T-cell (primary cell): ENCODE measurements at regions not wholly inside any gene's neighbourhood (a gene's known extent, or its start where the extent isn't known, plus 50 kb on each side); places are given as distances from the start of the nearest gene placed in this dataset.

Experiments
- ATAC-seq, 4 experiments: fragments of 200-7000 bp in 3 of 4; fragments of 150-1000 bp in 1 of 4; cut with Tn5 transposase; replicated peaks in 1 of 4; 1 replicate in 3 of 4; 2 replicates in 1 of 4; pipeline ENCODE4 v1.10.0; 2021; ENCODE audit warnings: moderate library complexity in 3 of 4, mild to moderate bottlenecking in 2 of 4, moderate number of reproducible peaks in 1 of 4
- CTCF ChIA-PET, 2 donors: fragments of 300-600 bp; sonication (Branson Sonifier 250); formaldehyde crosslinking; loops; one replicate each; lab custom pipeline; 2022; ENCODE audit warnings: antibody characterized with exemption in 2 of 2; lab: Charles Lee
- POLR2A ChIA-PET, 2 donors: fragments of 300-600 bp; sonication (Branson Sonifier 250); formaldehyde crosslinking; loops; one replicate each; lab custom pipeline; 2022; ENCODE audit warnings: antibody characterized with exemption in 2 of 2; lab: Charles Lee
- DNase-seq, 35 experiments: peaks; one replicate each; pipeline versions ENCODE4 v3.0.0 to v3.0.0-alpha.2; 2013 to 2023
- H3K27ac ChIP-seq: one replicate; pipeline ENCODE4 v1.5.1; 2013; ENCODE audit warnings: low read length
- H3K27me3 ChIP-seq, 2 experiments: replicated peaks in 1 of 2; 1 replicate in 1 of 2; 2 replicates in 1 of 2; pipeline versions ENCODE4 v1.6.1 to v1.7.0; 2013; ENCODE audit warnings: low read length in 1 of 2, mixed read lengths in 1 of 2; ENCODE audit not compliant: control insufficient read depth in 2 of 2, insufficient read depth in 2 of 2; ENCODE audit errors: extremely low read depth in 1 of 2
- H3K36me3 ChIP-seq, 2 donors: 1 replicate in 1 of 2; 2 replicates in 1 of 2; pipeline versions ENCODE4 v1.6.1 to v1.7.0; 2013; ENCODE audit warnings: low read length in 1 of 2; ENCODE audit not compliant: control insufficient read depth in 2 of 2, insufficient read depth in 1 of 2; ENCODE audit errors: extremely low read depth in 1 of 2
- H3K4me1 ChIP-seq, 2 experiments: 1 replicate in 1 of 2; 2 replicates in 1 of 2; pipeline versions ENCODE4 v1.6.1 to v1.7.0; 2013; ENCODE audit warnings: low read length in 2 of 2, mixed read lengths in 1 of 2; ENCODE audit not compliant: insufficient read depth in 2 of 2, control insufficient read depth in 1 of 2; ENCODE audit errors: extremely low read depth in 1 of 2
- H3K4me3 ChIP-seq, 2 donors: 1 replicate in 1 of 2; 2 replicates in 1 of 2; pipeline versions ENCODE4 v1.5.1 to v1.7.0; 2013; ENCODE audit warnings: mild to moderate bottlenecking in 2 of 2, low read length in 1 of 2, moderate library complexity in 1 of 2; ENCODE audit not compliant: control insufficient read depth in 1 of 2; ENCODE audit errors: extremely low read depth in 1 of 2
- H3K9me3 ChIP-seq: 2 replicates; pipeline ENCODE4 v1.7.0; 2013
- H3K27ac Mint-ChIP-seq, 2 donors: one replicate each; pipeline ENCODE4 v1.8.0; 2020 to 2021; ENCODE audit warnings: mild to moderate bottlenecking in 2 of 2, mixed read lengths in 2 of 2
- H3K27me3 Mint-ChIP-seq, 2 donors: one replicate each; pipeline ENCODE4 v1.8.0; 2021 to 2022; ENCODE audit warnings: mixed read lengths in 2 of 2
- H3K36me3 Mint-ChIP-seq: one replicate; pipeline ENCODE4 v1.8.0; 2021; ENCODE audit warnings: mixed read lengths
- H3K4me1 Mint-ChIP-seq, 3 donors: one replicate each; pipeline ENCODE4 v1.8.0; 2020 to 2022; ENCODE audit warnings: mixed read lengths in 3 of 3, mild to moderate bottlenecking in 1 of 3
- H3K4me3 Mint-ChIP-seq, 3 donors: one replicate each; pipeline ENCODE4 v1.8.0; 2020 to 2022; ENCODE audit warnings: mild to moderate bottlenecking in 3 of 3, mixed read lengths in 3 of 3, moderate library complexity in 3 of 3
- H3K9me3 Mint-ChIP-seq, 3 donors: one replicate each; pipeline ENCODE4 v1.8.0; 2020 to 2022; ENCODE audit warnings: mixed read lengths in 3 of 3
- WGBS: methylation state at CpG from one replicate; pipeline ENCODE4 v1.1.5; 2013; ENCODE audit warnings: missing lambda C conversion rate; ENCODE audit not compliant: insufficient coverage; 5-methylcytosine and 5-hydroxymethylcytosine counted together

DNA sequence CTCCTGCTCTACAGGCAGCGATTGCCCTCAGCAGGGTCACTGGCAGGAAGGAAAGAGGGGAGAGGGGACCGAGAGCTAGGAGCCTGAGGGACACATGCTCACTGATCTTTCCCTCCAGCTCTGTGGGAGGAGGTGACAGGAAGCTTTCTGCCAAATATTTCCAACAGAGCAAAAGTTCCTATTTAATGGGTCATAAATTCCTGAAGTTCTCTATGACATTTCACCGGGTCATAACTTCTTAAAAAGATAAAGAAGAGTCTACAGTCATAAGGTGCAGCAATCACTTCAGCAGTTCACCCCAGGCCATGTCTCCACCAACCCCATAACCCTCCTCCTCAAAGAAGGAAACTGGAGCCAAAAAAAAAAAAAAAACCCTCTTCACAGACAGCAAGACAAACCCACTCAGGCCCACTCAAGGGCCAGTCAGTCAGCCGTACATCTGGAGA, 481.1 kb downstream of the NR2F1-AS1 start:
- DNase-seq (no peak), ATAC-seq (no peak)
- Histone ChIP-seq H3K27ac (no peak overlapping the region), H3K4me3 (no peak overlapping the region), H3K36me3 (no peaks in the 10 kb centered on the region), H3K4me1 (no peaks in the 10 kb centered on the region), H3K27me3 (no peaks in the 10 kb centered on the region), H3K9me3 (no peaks in the 10 kb centered on the region)
- Mint-ChIP-seq H3K36me3 (no peaks in the 10 kb centered on the region), H3K27me3 (no peaks in the 10 kb centered on the region), H3K4me3 (no peak overlapping the region), H3K27ac (no peak overlapping the region), H3K9me3 (peaks cover 6 to 14% (median 7%) of the 10 kb centered on the region in 3 donors), H3K4me1 (no peaks in the 10 kb centered on the region)
- WGBS, result no CpG with 5 or more reads among the region's 4 CpGs
- POLR2A ChIA-PET, result no interaction called here
- CTCF ChIA-PET, result no interaction called here

GRCh38 chr5:93096561-93096960, 484.5 kb downstream of the NR2F1-AS1 start:
- Histone ChIP-seq H3K27ac (no peak overlapping the region), H3K27me3 (no peaks in the 10 kb centered on the region), H3K4me1 (no peaks in the 10 kb centered on the region), H3K4me3 (no peak overlapping the region), H3K36me3 (no peaks in the 10 kb centered on the region), H3K9me3 (no peaks in the 10 kb centered on the region)
- H3K27ac Mint-ChIP-seq, result no peak overlapping the region
- H3K4me1 Mint-ChIP-seq, result no peaks in the 10 kb centered on the region
- no CpG with 5 or more reads among the region's 1 CpG for WGBS
- H3K9me3 Mint-ChIP-seq, result peaks cover 5 to 7% (median 6%) of the 10 kb centered on the region in 3 donors
- no peaks in the 10 kb centered on the region for H3K27me3 Mint-ChIP-seq
- H3K36me3 Mint-ChIP-seq, result no peaks in the 10 kb centered on the region
- ATAC-seq, result no peak
- ChIA-PET CTCF (no interaction called here), POLR2A (no interaction called here)
- DNase-seq, result no peak
- no peak overlapping the region for H3K4me3 Mint-ChIP-seq

DNA sequence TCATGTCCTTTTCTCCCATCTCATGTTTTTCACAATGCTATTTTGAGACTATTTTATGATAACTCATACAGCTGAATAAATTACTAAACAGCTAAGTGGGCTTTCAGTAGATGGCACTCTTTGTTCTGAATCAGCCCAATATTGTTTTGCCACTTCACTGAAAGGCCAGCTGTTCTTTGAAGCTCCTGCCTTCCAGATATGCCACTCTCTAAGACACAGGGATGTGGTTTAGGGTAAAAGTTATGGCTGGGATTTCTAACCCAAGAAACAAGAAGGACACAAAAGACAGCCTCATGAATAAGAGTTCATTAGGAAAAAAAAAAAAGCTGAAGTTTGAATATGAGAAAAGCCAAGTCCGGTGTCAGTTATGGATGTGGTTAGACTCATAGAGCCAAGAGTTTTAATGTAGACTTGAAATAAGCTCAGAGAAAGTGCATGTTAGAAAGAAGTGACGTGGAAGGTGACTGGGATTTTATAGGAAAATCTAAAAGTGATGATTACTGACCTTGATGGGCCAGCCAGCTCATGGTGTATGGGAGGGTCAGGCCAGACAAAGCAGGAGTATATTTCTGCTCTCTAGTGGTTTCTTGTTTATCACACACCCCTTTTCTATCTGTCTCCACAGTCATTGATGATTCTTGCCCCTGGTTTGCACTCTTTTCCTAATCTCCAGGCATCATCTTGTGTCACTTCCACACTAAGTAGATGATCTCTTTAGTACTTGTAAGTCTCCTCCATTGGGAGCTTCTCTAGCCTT, 488.5 kb downstream of the NR2F1-AS1 start:
- Mint-ChIP-seq H3K9me3 (peaks cover 5 to 9% (median 8%) of the 10 kb centered on the region in 3 donors), H3K4me3 (no peak overlapping the region)

DNA sequence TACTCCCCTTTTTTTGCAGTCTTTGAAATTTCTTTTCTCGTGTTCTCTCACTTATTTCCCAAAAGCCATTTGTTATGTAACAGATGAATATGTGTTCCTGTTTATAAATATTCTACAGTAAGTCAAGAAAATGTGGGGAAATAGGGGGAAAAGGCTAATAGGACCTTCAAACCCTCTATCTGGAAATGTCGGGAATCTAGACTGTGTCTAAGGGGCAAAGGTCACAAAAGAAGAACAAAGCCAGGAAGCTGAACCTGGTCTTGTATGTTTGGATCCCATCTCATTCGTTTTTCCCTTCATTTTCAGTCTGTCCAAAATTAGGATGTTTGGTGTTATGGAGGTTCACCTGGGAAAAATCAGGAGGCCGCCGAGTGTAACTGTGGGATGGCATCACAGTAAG, 490.3 kb downstream of the NR2F1-AS1 start:
- Histone ChIP-seq H3K4me1 (no peaks in the 10 kb centered on the region), H3K27ac (no peak overlapping the region), H3K9me3 (no peaks in the 10 kb centered on the region), H3K27me3 (no peaks in the 10 kb centered on the region), H3K36me3 (no peaks in the 10 kb centered on the region), H3K4me3 (no peak overlapping the region)
- H3K36me3 Mint-ChIP-seq, result no peaks in the 10 kb centered on the region
- ChIA-PET POLR2A (no interaction called here), CTCF (no interaction called here)
- WGBS, result no CpG with 5 or more reads among the region's 5 CpGs
- DNase-seq (no peak), ATAC-seq (no peak)
- H3K4me1 Mint-ChIP-seq, result no peaks in the 10 kb centered on the region
- peaks cover 0 to 6% (median 3%) of the 10 kb centered on the region in 3 donors for H3K9me3 Mint-ChIP-seq
- no peak overlapping the region for H3K4me3 Mint-ChIP-seq
- H3K27me3 Mint-ChIP-seq, result no peaks in the 10 kb centered on the region
- H3K27ac Mint-ChIP-seq, result no peak overlapping the region

More for the DNA sequence above, 488.5 kb downstream of the NR2F1-AS1 start:
- H3K36me3 ChIP-seq, result no peaks in the 10 kb centered on the region
- H3K27me3 ChIP-seq, result no peaks in the 10 kb centered on the region
- Mint-ChIP-seq H3K27ac (no peak overlapping the region), H3K27me3 (no peaks in the 10 kb centered on the region), H3K36me3 (no peaks in the 10 kb centered on the region), H3K4me1 (no peaks in the 10 kb centered on the region)
- no peaks in the 10 kb centered on the region for H3K4me1 ChIP-seq
- H3K27ac ChIP-seq, result no peak overlapping the region
- no peak for DNase-seq
- ATAC-seq, result no peak
- no peak overlapping the region for H3K4me3 ChIP-seq
- H3K9me3 ChIP-seq, result no peaks in the 10 kb centered on the region
- 54% methylated on average over 2 of the region's 2 CpGs for WGBS
- ChIA-PET POLR2A (interaction anchor here in 1 of 2 donors (0.6 kb wide), 1 partner anchor 9 kb away, joined by 3 read pairs; no protein-coding TSS in a partner anchor), CTCF (interaction anchor here in 1 of 2 donors (0.6 kb wide), 1 partner anchor 817 kb away, joined by 3 read pairs; no protein-coding TSS in a partner anchor)

- no CpG with 5 or more reads among the region's 7 CpGs for WGBS
- H3K4me3 Mint-ChIP-seq, result no peak overlapping the region
- H3K9me3 ChIP-seq, result no peaks in the 10 kb centered on the region
These were observed 492.2 kb downstream of the NR2F1-AS1 start for GRCh38 chr5:93088592-93089389.

GRCh38 chr5:93087326-93087725, 493.7 kb downstream of the NR2F1-AS1 start:
- ChIA-PET CTCF (no interaction called here), POLR2A (no interaction called here)
- H3K36me3 Mint-ChIP-seq, result no peaks in the 10 kb centered on the region

More at GRCh38 chr5:93088592-93089389, 492.2 kb downstream of the NR2F1-AS1 start:
- no peaks in the 10 kb centered on the region for H3K4me1 ChIP-seq
- Mint-ChIP-seq H3K27me3 (no peaks in the 10 kb centered on the region), H3K27ac (no peak overlapping the region), H3K4me1 (no peaks in the 10 kb centered on the region), H3K9me3 (peaks cover 0 to 6% (median 3%) of the 10 kb centered on the region in 3 donors), H3K36me3 (no peaks in the 10 kb centered on the region)
- no peaks in the 10 kb centered on the region for H3K27me3 ChIP-seq
- ATAC-seq, result no peak
- no peak for DNase-seq
- H3K27ac ChIP-seq, result no peak overlapping the region
- no peak overlapping the region for H3K4me3 ChIP-seq
- ChIA-PET POLR2A (no interaction called here), CTCF (no interaction called here)
- no peaks in the 10 kb centered on the region for H3K36me3 ChIP-seq

More at GRCh38 chr5:93087326-93087725, 493.7 kb downstream of the NR2F1-AS1 start:
- no peak overlapping the region for H3K27ac Mint-ChIP-seq
- H3K27ac ChIP-seq, result no peak overlapping the region
- no peaks in the 10 kb centered on the region for H3K9me3 ChIP-seq
- no peaks in the 10 kb centered on the region for H3K36me3 ChIP-seq
- ATAC-seq, result no peak
- H3K4me1 ChIP-seq, result no peaks in the 10 kb centered on the region
- H3K4me3 Mint-ChIP-seq, result no peak overlapping the region
- 44% methylated on average over 1 of the region's 3 CpGs for WGBS
- no peak for DNase-seq
- no peak overlapping the region for H3K4me3 ChIP-seq
- H3K27me3 Mint-ChIP-seq, result no peaks in the 10 kb centered on the region
- peaks cover 0 to 6% (median 3%) of the 10 kb centered on the region in 3 donors for H3K9me3 Mint-ChIP-seq
- no peaks in the 10 kb centered on the region for H3K27me3 ChIP-seq
- no peaks in the 10 kb centered on the region for H3K4me1 Mint-ChIP-seq
